Limb (tissue), 2 donors: ENCODE measurements at regions not wholly inside any gene's neighbourhood (a gene's known extent, or its start where the extent isn't known, plus 50 kb on each side); places are given as distances from the start of the nearest gene placed in this dataset.
"Not testable (repeated sequence)": the region's sequence is repeated elsewhere in the genome, so short reads cannot be mapped to it uniquely, and the experiment has no call there.

ENCODE experiments used
- DNase-seq, 2 donors: peaks; one replicate each; pipeline ENCODE4 v3.0.0-alpha.2; 2016; ENCODE audit errors: extremely low spot score in 2 of 2

DNA sequence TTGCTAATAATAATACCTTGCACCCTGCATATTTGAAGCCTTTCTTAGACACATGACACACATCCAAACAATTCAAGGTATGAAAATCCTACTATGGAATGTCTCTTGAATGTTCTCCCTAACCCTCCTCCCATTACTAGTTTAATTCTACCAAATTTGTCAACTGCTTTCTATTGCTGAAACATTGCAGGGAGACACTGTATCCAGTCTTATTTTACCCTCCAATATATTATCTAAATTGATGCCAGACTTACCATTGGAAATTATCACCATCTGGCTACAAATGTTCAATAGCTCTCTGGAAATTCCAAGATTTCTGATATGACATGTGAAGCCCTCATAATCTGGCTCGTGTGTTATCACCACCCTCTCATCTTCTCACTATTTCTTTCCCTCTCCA, 1027.3 kb upstream of the CITED2 start:
- DNase-seq = no peak

DNA sequence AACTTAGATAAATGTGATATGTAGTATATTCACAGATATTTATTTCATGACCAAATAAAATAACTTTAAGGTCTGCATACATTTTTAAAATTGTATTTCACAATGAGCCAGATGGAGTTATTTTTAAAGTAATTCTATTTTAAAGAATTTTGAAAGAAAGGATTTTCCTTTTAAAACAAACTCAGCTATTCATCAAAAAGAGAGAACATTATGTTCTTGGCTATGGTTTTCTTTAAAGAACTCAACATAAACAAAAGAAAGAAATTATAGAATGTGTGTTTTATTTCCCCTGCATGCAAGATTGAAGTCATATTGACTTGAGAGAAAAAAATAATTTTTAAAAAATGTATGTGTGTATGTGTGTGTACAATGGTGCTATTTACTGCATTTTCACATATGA, 1023.6 kb upstream of the CITED2 start:
- no peak for DNase-seq

DNA sequence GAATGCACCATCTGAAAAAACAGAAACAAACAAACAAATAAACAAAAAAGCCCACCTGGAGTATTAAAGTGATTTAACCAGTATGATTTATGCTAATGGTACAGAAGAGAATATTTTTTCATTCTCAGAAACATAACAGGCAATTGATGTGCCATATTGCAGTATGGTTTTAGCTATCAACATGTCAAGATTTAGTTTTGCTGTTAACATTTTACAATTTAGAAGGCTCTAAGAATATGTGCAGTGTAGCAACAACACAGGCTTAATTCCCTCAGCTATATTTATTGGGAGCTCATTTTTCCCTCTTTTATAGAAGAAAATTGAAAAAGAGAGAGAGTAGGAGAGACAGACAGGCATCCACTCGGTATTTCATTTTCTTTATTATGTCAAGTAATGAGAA, 1022.7 kb upstream of the CITED2 start:
- no peak for DNase-seq

DNA sequence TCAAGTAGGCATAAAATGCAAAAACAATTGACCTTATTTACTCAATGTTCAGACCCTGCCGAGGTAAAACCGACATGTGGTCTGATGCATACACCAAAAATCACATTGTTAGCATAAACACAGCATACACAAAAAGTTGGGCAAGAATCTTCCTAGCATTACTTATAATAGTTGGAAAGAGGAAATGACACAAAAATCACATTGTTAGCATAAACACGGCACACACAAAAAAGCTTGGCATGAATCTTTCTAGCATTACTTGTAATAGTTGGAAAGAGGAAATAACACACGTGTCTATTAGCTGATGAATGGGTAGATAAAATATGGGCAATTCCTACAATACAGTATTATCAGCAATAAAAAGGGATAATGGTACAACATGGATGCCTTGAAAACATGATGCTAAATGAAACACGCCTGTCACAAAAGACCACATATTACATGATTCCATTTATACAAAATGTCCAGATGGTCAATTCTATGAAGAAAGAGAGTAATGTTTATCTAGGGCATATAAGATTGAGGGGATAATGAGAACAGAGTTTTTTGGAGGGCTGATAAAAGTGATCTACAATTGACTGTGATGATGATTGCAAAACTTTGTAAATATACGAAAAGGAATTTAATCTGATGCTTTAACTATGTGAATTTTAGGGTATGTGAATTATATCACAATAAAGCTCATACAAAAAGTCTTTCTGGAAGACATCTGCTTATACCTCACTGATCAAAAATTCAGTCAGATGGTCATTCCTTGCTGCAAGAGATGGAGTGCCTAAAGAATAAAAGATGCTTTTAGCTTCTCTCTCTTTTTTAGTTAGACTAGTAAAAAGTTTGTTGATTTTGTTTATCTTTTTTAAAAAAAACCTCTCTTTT, 1019.5 kb upstream of the CITED2 start:
- DNase-seq = no peak

DNA sequence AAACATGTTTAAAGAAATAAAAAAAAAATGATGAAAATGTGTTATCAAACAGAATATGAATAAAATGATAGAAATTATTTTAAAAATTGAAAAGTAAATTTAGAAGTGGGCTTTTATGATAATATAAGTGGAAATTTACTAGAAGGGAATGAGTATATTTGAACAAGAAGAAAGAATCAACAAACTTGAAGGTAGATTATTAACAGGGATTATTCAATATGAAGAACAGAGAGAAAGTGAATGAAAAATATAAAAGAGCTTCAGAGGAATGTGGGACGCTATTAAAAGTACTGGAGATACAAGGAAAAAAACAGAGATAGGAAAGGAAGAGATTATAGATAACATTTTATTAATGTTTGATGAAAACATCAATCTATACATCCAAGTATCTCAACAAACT, 1014.4 kb upstream of the CITED2 start:
- DNase-seq = no peak

GRCh38 chr6:140388192-140388802, 1013.8 kb upstream of the CITED2 start:
- DNase-seq = no peak

- DNase-seq = no peak
Observed at GRCh38 chr6:140385679-140386078, 1011.2 kb upstream of the CITED2 start.

DNA sequence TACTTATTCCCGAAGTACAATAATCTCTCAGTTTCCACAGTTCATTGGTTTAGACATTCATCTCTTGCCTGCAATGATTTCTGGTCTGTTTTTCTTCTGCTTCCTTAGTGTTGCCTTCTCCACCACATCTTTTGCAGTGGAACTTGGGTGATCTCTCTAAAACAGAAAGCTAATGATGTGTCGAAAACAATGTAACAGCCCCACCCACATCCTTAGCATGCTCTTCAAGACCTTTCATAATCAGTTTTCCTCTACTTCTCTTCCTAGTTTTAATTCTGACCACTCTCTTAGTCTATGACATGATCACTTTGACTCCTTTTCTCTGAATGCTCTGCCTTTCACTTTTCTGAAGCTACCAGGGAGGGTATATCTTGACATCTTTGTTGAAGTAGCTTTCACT, 1007.9 kb upstream of the CITED2 start:
- no peak for DNase-seq

- DNase-seq = no peak
Observed at GRCh38 chr6:140380427-140381218, 1006.2 kb upstream of the CITED2 start.

- no peak for DNase-seq
Observed at GRCh38 chr6:140379919-140380318, 1005.5 kb upstream of the CITED2 start.

DNA sequence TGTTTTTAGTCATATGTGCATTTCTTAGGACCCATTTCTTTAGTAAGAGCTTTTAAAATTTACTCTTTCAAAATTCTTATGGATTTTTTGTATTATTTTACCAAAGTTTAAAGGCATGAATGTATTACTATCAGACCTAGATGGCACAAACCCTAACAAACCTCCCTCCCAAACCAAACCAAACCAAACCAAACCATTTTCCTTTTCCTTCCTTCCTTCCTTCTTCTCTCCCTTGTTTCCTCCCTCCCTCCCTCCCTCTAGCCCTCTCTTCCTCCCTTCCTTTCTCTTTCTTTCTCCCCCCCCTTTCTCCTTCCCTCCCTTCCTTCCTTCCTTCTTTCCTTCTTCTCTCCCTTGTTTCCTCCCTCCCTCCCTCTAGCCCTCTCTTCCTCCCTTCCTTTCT, 1001.8 kb upstream of the CITED2 start:
- no peak for DNase-seq

- DNase-seq = not testable (repeated sequence)
Observed at GRCh38 chr6:140373728-140374127, 999.3 kb upstream of the CITED2 start.

GRCh38 chr6:140372064-140372463, 997.6 kb upstream of the CITED2 start:
- DNase-seq = no peak

DNA sequence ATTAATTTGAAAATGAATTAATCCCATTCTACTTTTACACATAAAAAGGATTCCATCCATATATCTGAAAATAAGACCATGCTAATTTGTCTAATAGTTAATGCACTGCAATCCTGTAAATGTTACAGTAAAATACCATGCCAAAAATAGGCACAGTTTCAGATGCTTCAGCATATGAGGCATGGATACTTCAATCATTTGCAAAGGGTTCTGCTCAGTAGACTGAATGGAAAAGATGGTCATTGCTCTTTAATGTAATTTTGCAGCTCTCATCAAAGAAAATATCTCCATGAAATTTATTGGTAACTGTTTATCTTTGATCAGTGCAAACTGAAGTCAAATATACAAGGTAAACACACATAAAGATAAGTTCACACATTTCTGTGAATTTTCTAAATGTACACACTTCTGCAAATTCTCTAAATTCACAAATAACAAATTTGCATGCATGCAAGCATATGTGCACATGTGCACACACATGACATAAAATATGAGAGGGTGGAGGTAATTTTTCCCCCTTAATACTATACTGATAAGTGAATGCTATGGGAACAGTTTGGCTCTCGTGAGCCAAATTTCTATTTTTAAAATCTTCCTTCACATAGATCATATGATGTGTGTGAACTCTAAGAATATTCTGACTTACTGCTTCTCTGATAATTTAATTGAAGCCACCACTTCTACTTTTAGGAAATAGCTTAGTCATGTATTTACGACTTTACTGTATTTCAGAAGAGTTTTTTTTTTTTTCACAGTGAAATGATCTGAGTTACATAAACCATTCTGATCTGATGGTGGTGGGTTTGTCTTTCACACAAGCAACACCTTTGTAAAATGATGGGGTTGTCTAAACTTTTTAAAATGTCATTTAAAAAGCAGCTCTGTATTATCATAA, 996.8 kb upstream of the CITED2 start:
- DNase-seq = no peak

DNA sequence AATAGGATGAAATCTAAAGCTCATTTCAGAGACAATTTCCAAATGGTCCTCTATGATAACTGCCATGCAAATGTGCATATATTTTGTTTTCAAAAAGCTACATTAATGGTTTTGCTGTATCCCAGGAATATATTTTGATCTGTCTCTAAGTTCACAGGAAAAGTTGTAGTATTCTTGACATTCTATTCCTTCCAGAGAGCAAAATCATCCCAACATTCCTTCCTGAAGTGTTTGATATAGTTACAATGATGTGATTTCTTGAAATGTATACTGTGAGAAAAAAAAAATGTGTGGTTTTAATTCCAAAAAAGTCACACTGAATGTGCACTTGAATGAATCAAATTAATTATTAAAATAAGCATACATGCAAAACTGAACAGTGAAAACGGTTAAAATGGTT, 996.0 kb upstream of the CITED2 start:
- no peak for DNase-seq

DNA sequence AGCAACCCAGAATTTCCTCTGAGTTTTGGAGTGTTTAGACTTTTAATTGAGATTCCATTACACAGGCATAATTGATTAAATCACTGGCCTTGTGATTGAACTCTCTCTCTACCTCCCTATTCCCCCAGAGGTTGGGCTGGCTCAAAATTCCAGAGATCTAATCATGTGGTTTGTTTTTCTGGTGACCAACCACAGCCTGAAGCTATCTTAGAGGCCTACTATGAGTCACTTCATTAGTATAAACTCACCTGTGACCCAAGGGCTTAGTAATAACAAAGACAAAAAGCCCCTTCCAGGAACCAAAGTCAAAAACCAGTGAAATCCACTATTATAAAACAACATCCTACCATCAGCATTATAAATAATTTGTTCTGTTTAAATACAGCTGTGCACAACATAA, 992.5 kb upstream of the CITED2 start:
- no peak for DNase-seq

- no peak for DNase-seq
Observed at GRCh38 chr6:140364916-140365315, 990.5 kb upstream of the CITED2 start.

DNA sequence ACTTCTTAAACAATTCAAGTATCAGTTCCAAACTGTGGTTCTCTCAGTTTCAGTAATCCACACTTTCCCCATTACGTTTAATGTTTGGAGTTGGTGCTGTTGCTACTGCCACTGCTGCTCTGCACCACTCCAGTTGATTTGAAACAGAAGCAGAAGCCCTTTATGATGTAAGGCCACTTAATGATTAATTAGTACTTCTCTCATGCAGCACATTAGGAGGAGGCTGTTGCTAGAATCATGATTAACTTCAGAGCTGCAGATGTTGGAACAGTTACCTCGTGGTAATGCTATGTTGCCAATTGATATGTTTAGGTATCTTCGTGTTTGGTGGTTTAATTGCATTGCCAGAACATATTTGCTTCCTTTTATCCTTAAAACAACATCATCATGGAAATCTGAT, 986.2 kb upstream of the CITED2 start:
- DNase-seq = no peak

GRCh38 chr6:140355476-140355875, 981.0 kb upstream of the CITED2 start:
- no peak for DNase-seq

- DNase-seq = no peak
Observed at GRCh38 chr6:140354296-140354695, 979.8 kb upstream of the CITED2 start.

- DNase-seq = no peak
Observed at GRCh38 chr6:140353536-140353935, 979.1 kb upstream of the CITED2 start.
